ENCODE measurements at regions not wholly inside any gene's neighbourhood (a gene's known extent, or its start where the extent isn't known, plus 50 kb on each side); places are given as distances from the start of the nearest gene placed in this dataset.

DNA sequence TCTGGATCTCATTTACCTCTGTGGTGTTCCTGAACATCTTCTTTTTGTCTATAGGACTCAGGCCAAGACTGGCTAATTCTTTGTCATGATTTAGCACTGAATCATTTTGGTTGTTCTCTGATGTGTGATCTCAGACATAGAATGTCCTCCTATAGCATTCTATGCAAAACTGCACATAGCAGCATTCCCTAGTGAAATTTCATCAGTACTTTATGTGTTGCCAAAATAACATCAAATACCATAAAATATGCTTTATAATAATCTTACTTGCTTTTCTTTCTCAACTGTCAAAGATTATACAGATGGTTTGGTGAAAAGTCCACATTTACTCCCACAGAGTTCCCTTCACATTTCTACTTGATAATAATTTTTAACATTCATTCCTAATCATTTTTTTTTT, 115.7 kb upstream of the MPDZ start:
- DNase-seq (ENCODE audit: low spot score): no peak

DNA sequence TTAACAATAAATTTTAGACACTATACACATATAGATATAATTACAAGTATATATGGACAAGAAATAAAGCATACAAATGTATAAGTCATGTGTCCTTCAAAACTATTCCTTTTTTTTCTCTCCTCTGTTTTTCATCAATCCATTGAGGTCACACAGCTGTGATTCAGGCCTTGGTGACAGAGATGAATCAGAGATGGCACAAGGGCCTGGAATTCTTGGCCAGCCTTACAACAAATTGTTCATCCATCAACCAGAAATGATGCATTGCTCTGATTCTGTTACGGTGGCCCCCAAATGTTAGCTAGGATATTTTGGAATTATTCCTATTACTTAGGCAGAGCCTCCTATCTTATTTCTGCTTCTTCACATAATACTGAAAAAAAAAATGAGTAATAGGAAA, 108.7 kb upstream of the MPDZ start:
- DNase-seq (ENCODE audit: low spot score): no peak

DNA sequence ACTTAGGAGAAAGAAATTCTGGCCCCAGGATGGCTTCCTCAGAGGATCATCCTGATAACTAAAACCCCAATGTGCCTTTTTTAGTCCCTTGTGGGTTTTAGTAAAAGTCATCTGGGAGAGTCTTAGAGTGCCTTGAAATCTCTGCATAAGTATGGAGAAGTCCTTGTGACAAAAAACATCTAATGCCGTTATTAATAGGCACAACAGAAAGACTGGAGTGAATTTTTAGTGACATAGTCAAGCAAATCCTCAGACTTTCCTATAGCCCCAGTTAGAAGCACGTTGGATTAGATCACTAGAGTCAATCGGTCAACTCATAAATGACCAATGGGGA, 108.2 kb upstream of the MPDZ start:
- DNase-seq (ENCODE audit: low spot score): no peak

DNA sequence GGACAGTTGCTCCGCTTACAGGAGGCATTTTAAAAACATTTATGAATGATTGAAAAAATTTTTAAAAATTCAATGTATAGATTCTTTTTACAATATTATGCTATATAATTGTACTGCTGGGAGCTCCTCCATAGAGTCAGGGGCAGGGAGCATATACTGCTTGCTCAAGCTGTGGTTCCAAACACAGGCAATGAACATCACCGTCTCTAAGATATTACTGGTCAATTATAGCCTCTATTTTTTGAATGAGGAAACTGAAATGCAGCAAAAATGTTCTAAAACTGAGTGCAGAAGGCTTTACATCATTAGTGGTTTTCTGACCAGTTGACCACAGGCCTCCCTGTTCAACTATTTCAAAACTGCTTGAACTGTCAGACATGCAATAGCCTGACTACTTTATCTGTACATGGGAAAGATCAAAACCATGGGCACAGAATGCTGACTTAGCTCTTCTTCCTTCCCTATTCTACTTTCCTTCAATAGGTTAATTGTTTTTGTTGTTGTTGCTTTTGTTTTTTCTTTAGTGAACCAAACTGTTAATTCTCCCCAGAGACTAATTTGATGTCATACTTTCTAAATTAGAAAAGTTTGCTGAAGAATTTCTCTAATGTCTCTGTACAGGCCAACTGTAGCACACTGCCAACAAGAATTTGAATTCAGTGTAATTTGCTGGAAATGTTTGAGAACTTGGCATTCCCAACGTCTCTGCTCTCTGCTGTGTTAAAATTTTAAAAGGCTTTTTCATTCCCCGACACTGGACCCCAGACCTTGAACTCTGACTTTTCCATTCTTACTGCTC, 107.6 kb upstream of the MPDZ start:
- DNase-seq (ENCODE audit: low spot score): no peak

DNA sequence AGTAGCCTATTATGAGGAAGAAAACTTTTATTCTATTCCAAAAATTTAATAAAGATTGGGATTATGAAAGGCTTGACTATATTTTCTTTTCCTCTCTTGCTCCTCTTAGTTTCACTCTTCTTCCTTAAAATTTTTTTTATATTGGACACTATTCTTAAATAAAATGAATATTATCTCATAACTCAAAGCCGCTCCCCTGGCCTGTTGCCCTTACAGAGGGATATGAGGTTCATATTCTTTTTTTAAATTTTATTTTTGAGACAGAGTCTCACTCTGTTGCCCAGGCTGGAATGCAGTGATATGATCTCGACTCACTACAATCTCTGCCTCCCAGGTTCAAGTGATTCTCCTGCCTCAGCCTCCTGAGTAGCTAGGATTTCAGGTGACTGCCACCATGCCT, 106.8 kb upstream of the MPDZ start:
- DNase-seq (ENCODE audit: low spot score): no peak

DNA sequence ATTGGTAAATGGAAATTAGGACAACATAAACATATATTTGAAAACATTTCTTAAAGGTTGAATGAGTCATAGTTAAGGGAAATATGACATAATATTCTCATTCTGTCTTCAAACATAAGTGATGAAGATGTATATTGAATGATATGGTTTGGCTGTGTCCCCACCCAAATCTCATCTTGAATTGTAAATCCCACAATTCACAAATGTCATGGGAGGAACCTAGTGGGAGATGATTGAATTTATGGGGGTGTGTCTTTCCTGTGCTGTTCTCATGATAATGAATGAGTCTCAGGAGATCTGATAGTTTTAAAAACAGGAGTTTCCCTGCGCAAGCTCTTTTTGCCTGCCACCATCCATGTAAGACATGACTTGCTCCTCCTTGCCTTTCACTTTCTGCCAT, 104.4 kb upstream of the MPDZ start:
- no peak for DNase-seq (ENCODE audit: low spot score)

DNA sequence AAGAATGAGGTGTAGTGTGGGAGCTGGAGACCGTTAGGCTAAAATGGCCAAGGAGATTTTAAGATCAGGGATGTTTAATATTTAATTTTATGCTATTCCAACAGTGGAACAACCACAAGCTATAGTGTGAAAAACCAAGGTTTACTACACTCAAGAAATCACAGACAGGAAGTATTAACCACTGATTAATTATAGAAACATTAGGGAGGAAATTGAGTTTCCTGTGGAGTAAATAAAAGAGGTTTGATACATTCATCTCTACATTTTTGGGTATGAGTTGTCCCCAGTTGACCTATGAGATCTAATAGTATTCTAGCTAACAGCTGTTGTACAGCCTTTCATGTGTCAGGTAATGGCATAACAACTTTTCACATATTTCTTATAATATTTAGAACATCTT, 103.7 kb upstream of the MPDZ start:
- no peak for DNase-seq (ENCODE audit: low spot score)

DNA sequence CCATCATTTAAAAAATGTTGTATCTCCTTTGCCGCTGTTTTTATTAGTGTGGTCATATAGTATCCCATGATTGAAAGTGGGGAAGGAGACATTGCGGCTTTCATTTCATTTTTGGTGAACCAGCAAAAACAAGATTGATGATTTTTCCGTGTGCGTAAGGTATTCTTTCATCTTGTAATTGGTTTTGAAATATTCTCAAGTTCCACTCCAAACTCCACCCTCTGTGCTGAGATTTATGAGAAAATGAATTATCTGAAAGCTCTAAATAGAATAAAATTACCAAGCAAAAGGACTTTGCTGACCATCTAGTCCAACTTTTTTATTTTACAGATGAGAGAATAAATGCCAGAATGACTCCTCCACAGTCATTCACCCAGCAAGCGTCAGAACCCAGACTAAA, 103.1 kb upstream of the MPDZ start:
- no peak for DNase-seq (ENCODE audit: low spot score)

DNA sequence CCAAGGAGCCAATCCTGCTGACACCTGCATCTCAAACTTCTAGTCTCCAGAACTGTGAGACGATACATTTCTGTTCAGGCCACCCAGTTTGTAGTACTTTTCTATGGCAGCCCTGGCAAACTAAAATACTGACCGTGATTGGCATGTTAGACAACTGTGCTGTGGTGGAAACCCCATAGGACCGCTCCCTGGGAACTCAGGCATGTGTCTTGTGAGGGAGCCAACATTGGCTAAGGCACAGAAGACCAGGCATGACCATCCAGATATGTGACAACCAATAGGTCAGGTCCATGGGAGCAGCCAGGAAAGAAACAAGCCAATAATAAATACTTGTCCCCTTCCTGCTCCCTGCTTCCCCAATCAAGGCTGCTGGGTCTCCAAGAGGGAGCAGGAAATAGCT, 101.4 kb upstream of the MPDZ start:
- DNase-seq (ENCODE audit: low spot score): no peak

DNA sequence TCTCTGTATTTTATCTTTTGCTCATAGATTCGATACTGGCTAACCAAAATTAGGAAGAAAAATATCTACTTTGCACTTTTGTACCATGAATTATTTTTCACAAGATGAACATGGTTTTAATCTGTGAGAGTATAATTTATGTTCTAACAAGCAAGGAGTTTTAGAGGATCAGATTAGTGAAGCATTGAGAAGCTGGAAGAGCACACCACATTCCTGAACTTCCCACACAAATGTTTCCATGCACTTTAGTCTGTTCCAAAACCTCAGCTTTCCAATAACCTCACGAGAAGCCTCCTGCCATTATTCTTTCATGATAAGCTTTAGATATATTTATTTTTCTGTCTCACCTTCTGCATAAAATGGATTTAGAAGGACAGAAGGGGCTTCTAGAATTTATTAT, 98.7 kb upstream of the MPDZ start:
- no peak for DNase-seq (ENCODE audit: low spot score)

DNA sequence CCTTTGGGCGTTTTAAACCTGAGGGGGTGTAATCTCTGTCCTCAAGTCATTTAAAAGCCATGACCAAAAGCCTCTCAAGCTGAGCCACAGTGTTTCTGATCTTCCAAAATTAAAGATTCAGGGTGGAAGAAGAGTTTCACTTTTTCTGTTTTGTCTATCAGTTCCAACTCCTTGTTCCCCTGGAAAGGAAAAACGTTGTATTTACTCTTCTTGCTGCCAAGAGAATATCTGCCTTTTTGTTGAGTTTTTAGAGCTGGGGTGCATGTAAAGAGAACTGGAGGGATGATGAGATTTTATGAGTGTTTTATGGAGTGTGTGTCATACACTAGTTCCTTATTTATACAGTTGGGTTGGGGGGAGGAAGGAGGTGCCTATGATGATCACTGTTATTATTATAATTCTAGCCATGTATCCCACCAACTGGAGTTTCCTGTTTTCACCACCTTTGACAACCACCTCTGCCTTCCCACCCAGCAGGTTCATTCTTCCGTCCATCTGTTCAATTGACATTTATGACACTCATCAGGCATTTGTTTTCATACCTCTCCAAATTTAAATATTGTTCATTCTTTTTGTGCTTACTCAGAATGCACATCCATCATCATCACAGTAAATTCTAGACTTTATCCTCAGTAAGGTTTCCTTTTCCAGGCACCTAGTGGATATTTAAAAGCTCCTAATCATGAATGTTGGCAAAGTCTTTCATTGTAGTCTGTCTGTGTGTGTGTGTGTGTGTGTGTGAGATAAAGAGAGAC, 97.9 kb upstream of the MPDZ start:
- DNase-seq (ENCODE audit: low spot score): no peak

DNA sequence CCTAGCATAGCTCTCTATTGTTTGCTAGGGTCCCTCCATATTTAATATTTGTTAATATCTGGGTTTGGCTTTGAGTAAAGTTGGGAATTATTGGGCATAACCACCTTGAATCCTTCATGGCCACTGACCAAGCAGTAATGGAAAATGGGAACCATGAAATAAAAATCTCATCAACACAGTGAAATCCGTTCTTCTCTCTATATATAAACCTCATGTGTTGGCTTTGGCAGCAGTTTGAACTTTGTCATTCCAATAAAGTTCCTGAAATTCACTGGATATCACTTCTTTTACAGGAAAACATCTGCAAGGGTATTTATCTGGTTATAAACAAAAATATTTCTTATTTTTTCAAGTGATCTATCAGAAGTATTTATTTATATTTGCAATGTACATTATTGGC, 93.0 kb upstream of the MPDZ start:
- DNase-seq (ENCODE audit: low spot score): no peak

DNA sequence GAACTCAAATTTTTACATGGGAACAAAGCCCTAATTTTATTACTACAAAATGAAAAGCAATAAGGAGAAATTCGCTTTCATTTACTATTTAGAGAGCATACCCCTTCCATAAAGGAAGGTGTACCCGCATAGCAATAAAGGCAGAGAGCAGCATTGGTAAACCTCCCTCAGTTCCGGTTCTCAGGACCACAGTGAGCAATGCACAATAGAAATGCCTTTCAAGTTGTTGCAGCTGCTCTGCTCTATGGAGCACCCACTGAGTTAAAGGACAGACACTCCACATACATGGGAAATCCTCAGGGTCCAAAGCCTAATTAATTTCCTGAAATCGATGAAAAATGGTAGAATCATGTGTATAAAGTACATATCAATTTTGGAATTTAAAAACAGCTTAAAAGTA, 89.9 kb upstream of the MPDZ start:
- no peak for DNase-seq (ENCODE audit: low spot score)

DNA sequence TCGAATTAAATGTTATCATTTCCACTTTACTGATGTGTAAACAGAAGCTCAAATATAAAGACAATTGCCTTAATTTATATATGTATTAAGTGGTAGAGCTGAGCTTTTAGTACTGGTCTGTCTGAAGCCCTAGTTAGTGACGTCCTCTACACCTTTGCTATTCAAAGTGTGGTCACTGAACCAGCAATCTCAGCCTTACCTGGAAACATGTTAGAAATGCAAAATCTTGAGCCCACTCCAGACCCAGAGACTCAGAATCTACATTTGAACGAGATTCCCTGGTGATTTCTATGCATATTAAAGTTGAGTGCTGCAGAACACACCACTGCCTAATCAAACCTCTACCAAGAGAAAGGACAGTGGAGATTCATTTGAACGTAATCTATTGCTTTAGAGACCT, 88.3 kb upstream of the MPDZ start:
- no peak for DNase-seq (ENCODE audit: low spot score)

DNA sequence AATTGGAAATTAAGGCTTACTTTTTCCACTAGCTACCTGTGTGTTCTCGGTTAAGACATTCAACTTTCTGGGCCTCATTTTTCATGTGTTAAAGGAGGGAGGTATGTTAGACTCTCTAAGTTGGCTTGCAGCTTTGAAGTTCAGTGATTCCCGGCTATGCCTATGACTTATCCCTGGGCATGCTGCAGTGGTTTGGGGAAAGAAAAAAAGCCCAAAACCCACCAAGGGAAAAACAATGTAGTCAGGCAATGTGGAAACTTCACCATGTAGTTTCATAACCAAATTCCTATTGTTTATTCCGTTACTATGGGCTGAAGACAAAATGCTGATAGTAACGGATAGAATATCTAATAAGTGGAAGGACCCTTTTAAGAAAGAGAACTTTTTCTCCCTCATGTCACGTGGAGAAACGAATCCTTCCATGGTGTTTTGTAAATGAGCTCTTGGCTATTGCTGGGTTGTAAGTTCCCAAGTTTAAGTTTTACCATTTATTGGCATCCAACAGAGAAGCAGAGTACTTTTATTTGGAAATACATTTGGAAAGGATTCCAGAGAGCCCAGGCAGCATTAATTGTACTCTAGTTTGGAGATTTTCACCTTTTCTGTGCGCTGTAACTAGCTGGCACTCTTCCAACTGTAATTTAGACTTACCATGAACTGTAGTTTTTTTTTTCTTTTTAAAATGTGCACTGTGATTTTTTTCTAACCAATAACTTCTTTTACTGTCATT, 84.9 kb upstream of the MPDZ start:
- DNase-seq (ENCODE audit: low spot score): no peak

DNA sequence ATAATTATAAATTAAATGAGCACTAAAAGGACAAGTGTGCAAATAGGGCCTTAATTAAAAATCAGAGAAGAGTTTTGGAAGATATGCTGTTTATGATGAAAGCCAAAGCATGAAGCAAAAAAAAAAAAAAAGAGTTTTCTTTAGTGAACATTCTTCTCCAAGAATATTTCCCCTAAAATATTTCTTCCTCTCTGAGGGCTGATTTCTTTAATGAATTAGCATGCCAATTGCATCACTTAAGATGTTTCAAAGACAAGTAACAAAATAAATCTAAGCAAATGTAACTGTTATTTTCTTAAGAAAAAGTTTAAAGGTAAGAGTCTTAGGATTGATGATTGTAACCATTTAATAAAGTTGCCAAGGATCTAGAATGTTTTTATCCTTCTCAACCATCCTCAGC, 81.6 kb upstream of the MPDZ start:
- no peak for DNase-seq (ENCODE audit: low spot score)

DNA sequence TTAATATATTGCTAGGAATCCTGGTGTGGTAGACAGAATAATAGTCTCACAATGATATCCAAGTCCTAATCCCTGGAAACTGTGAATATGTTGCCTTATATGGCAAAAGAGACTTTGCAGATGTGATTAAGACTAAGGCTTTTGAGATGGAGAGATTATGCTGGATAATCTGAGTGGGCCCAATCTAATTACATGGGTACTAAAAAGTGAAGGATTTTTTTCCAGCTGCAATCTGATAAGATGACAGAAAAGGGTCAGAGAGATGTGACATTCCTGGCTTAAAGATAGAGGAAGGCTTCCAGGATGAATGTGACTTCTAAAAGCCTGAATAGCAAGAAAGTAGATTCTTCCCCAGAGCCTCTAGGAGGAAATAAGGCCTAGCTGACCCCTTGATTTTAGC, 80.7 kb upstream of the MPDZ start:
- DNase-seq (ENCODE audit: low spot score): no peak

DNA sequence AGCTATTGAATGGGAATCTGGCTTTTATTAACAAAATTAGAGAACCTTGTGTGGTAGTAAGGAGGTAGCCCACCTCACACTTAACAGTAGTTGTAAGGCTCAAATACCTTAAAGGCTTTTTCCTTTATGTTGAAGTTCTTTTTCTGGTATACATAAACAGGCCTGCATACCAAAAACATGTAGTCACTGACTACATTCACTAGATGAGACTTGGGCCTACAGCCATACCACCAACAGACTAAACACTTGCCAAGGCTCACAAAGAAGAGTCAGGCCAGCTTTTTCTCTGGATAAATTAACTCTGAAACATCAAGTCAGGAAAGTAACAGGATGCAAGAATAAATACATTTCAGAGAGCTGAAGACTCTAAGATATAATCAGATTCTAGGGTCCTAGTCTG, 78.6 kb upstream of the MPDZ start:
- no peak for DNase-seq (ENCODE audit: low spot score)

DNA sequence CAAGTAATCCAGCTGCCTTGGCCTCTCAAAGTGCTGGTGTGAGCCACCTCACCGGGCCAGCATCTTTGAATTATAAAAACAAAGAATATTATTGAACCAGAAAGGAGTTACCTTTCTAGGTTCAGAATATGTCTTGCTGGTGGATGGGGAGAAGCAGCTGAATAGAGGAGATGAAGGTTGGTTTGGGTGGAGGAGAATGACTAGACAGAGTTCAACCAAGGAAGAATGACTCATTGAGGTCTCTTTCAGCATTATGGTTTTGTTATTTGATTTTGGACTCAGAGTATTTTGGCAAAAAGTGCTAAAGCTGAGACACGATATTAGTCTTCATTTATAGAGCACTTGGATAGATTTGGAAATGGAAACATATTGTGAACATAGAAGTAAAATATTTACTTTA, 75.2 kb upstream of the MPDZ start:
- no peak for DNase-seq (ENCODE audit: low spot score)

DNA sequence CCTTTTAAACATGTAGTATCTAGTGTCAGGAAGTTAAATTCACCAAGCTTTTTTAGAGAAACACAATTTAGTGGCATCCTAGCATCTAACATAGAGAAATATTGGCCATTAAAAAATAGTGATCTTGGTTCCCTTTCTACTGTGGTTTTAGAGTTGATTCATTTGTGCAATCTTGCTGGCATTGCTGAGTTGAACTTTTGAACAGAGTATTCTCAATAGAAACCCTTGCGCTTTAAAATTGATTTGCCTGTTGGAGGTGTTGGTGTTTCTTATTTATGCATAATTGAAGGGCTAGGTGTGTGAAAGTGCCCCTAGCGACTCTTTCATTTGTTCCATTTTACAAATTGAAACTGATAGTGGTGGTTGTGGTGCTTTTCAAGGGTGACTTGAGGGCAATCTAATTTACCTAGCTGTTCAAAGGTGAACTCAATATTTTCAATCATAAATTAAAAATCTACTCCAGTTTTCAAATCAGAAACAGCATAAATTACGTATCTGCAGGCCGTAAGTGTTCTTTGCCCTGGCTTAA, 73.0 kb upstream of the MPDZ start:
- no peak for DNase-seq (ENCODE audit: low spot score)

DNA sequence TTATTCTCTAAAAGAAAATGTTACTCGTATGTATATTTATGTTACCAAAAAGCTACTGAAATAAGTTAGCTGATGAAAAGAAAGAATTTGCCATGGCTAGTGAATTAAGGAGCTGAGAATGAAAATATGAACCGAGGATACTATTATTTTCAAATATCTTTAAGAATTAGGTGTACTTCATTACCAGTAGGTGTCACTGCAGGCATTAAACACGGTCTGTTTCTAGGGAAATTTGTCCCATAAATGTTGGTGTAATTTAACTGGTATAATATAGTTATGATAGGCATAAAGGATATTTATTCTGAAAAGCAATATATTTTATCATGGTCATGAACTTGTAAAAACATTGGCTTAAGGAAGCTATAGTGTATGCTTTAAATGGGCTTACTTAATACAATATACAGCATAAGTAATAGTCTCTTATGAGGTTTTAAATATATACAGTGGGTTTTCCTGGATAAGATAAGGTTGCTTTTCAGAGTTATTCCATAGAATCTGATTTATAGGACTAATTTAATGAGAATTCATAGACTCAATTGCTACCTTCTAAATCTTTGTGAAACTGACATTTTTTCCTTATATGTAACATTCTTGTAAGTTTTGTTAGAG, 72.4 kb upstream of the MPDZ start:
- DNase-seq (ENCODE audit: low spot score): peak; percentile 20

DNA sequence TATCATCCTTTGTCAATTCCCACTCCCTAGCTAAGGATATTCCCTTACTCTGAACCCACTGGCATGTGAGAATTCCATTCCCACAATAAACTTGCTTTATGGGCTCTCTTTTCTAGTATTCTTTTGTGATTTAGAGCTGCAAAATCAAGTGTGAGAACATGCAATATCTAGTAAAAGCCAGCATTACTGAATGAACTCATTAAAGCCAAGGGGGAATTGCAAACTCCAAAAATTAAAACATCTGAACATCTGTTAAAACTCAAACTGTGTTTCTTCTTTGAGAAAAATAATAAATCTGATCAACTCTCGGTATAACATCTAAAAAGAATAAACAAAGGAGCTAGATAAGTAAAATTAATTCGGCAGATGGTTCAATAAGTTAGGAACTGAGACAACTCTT, 53.1 kb upstream of the MPDZ start:
- no peak for DNase-seq (ENCODE audit: low spot score)

DNA sequence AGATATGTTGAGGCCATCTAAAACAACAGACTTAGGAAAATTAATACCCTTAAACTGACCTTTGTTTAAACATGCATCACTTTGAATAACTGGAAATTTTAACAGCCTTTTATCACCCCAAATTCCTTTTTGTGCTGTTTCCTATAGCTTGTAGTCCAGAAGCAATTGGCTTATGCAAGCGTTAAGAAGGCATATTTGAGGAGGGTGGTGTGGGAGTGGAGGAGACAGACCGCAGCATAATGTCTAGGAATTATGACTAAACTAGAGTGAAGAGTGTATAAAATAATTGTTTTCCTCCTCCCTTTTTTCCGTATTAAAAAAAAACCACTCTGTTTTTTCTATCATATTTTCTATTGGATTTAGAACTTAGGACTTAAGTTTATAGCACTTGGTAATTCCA, 51.8 kb upstream of the MPDZ start:
- no peak for DNase-seq (ENCODE audit: low spot score)

Data from putamen (tissue), 1 donor.